Lower leg skin (tissue), 3 donors: ENCODE measurements at regions not wholly inside any gene's neighbourhood (a gene's known extent, or its start where the extent isn't known, plus 50 kb on each side); places are given as distances from the start of the nearest gene placed in this dataset.

Experiments used
- POLR2A ChIP-seq, 2 donors: fragments of 450-650 bp; IDR thresholded peaks; one replicate each; pipeline ENCODE4 v1.6.1; 2016 to 2017; ENCODE audit warnings: antibody characterized with exemption in 2 of 2, mild to moderate bottlenecking in 1 of 2, moderate library complexity in 1 of 2
- TF ChIP-seq, protein P1 (sequence below), 3 donors: fragments of 450-650 bp; IDR thresholded peaks; one replicate each; pipeline ENCODE4 v1.5.1; 2016; ENCODE audit warnings: antibody characterized with exemption in 3 of 3, mild to moderate bottlenecking in 3 of 3, moderate library complexity in 2 of 3

DNA sequence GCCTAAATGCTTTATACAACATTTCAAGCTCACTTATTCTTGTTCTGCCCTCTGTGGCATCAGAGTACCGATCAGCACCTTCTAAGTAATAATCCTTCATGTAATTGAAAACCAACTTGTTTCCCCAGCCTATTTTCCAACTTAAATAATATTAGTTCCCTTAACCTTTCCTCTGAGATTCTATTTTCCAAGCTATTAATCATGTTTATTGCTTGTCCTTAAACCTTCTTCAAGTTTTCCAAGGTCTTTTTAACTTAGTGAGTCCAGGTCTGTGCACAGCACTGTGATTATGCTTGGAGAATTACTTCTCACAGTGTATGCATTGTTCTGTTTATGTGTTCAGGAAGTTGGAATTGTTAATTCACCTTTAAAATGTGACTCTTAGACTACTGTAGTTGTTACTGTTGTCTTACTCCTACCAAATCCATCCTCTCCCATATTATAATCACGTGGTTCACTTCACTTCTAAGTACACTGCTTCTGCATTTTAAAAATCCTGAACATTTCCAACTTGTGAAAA is 1039.3 kb upstream of the FOXG1 start:
- TF ChIP-seq POLR2A (IDR thresholded peaks at IDR 0.05): no peak
- TF ChIP-seq, protein P1, sequence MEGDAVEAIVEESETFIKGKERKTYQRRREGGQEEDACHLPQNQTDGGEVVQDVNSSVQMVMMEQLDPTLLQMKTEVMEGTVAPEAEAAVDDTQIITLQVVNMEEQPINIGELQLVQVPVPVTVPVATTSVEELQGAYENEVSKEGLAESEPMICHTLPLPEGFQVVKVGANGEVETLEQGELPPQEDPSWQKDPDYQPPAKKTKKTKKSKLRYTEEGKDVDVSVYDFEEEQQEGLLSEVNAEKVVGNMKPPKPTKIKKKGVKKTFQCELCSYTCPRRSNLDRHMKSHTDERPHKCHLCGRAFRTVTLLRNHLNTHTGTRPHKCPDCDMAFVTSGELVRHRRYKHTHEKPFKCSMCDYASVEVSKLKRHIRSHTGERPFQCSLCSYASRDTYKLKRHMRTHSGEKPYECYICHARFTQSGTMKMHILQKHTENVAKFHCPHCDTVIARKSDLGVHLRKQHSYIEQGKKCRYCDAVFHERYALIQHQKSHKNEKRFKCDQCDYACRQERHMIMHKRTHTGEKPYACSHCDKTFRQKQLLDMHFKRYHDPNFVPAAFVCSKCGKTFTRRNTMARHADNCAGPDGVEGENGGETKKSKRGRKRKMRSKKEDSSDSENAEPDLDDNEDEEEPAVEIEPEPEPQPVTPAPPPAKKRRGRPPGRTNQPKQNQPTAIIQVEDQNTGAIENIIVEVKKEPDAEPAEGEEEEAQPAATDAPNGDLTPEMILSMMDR (IDR thresholded peaks at IDR 0.05): no peak
